ENCODE measurements at regions not wholly inside any gene's neighbourhood (a gene's known extent, or its start where the extent isn't known, plus 50 kb on each side); places are given as distances from the start of the nearest gene placed in this dataset.

DNA sequence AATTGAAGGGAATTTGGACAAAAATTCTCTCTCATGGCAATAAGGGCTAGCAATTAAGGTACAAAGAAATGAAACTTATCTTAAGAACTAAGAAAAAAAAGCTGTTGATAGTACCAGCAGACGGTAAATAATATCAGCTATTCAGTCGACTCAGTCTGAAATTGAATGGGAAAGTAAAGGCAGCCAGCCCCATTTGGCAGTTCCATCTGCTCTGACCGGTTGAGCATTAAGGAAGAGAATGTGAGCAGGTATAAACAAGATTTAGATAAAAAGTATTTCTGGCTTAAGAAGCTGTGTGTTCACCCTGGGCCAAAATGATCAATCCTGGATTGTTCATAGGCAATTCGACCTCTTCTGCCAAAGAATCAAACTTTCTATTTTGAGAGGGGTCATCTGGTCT, 154.6 kb upstream of the NPVF start:
- TF ChIP-seq, protein P1, sequence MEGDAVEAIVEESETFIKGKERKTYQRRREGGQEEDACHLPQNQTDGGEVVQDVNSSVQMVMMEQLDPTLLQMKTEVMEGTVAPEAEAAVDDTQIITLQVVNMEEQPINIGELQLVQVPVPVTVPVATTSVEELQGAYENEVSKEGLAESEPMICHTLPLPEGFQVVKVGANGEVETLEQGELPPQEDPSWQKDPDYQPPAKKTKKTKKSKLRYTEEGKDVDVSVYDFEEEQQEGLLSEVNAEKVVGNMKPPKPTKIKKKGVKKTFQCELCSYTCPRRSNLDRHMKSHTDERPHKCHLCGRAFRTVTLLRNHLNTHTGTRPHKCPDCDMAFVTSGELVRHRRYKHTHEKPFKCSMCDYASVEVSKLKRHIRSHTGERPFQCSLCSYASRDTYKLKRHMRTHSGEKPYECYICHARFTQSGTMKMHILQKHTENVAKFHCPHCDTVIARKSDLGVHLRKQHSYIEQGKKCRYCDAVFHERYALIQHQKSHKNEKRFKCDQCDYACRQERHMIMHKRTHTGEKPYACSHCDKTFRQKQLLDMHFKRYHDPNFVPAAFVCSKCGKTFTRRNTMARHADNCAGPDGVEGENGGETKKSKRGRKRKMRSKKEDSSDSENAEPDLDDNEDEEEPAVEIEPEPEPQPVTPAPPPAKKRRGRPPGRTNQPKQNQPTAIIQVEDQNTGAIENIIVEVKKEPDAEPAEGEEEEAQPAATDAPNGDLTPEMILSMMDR (IDR thresholded peaks at IDR 0.05; ENCODE audit: low read length, missing control alignments): no peak
- H3K4me3 ChIP-seq (replicated peaks; ENCODE audit: low read depth, low read length): no peak overlapping the region
- DNase-seq (ENCODE audit: low read depth): no peak

DNA sequence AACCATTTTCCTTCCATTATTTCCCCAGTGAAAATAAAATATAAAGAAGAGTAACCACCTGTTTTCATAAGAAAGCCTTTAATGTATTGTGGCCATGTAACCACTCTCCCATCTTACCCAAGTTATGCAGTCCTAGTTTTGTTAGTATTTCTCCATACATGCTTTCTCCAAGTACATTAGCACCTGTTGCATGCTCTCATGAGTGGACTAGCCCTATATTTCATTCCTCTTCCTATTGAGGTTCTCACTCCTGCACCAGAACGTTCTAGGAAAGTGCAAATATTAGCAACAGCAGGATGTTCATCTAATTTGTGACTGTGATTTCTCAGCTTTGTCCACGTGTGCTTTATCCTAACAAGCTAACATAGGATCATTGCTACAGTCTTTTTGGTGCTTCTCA, 155.1 kb upstream of the NPVF start:
- no peak for DNase-seq (ENCODE audit: low read depth)
- no peak overlapping the region for H3K4me3 ChIP-seq (replicated peaks; ENCODE audit: low read depth, low read length)
- TF ChIP-seq, protein P1 (IDR thresholded peaks at IDR 0.05; ENCODE audit: low read length, missing control alignments): no peak

DNA sequence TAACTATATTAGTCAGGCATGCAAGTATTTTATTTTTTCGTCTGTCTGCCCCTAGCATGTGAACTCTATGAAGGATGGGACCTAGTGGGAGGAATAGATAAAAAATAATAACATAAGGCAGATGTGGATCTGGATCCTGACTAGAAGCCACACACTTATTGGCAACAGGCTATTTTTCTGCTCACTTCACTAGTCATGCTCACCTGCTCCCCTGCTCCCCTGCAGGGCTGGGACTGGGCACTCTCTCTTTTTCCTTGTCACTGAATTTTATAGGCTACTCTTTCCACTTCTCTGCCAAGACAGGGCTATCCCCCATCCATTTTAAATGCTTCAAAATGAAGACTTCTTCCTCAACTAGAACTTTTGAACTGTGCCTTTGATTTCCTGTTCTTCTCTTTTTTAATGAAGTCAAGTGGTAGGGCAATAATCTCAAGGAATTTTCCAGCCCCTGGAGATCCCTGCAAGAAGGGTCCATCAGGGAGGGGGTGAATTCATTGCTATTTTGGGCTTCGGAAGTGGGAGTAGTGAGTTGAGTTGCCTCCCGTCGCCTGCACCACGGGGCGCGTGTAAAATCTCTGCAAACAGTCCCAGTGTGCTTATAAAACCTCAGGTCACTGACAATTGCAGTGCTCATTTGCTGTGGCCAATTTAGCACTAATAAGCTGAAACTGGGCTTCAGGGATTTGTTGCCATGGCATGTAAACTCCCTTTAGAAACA, 156.7 kb upstream of the NPVF start:
- H3K4me3 ChIP-seq (replicated peaks; ENCODE audit: low read depth, low read length): no peak overlapping the region
- DNase-seq (ENCODE audit: low read depth): no peak
- TF ChIP-seq, protein P1 (IDR thresholded peaks at IDR 0.05; ENCODE audit: low read length, missing control alignments): no peak

DNA sequence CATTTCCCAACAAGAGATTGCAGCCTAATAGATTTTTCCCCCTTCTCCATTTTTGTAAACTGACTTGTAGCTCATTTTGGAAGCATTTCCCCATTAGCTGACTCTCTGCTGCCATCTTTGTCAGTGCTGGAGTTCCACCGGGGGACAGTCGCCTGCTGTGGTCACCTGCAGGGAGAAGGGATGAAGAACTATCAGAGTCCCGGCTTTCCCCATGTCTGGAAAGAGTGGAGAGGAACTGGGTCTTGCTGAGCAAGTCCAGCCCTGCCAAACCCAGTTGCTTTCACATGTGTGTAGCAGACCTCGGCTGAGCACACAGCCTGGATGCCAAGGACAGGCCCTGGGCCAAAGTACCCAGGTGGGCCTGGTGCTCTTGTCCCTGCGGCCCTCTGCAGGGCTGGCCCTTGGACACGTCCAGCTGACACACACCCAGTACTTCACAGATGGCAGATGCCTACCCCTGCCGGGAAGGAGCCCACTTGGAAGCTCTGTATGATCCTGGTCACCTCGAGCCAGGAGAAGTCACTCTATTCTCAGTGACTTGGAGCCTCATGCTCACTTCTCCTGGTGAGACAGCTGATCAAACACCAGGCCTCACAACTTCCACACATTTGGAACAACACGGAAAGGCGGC, 157.3 kb upstream of the NPVF start:
- no peak for DNase-seq (ENCODE audit: low read depth)
- no peak overlapping the region for H3K4me3 ChIP-seq (replicated peaks; ENCODE audit: low read depth, low read length)
- TF ChIP-seq, protein P1 (IDR thresholded peaks at IDR 0.05; ENCODE audit: low read length, missing control alignments): no peak

DNA sequence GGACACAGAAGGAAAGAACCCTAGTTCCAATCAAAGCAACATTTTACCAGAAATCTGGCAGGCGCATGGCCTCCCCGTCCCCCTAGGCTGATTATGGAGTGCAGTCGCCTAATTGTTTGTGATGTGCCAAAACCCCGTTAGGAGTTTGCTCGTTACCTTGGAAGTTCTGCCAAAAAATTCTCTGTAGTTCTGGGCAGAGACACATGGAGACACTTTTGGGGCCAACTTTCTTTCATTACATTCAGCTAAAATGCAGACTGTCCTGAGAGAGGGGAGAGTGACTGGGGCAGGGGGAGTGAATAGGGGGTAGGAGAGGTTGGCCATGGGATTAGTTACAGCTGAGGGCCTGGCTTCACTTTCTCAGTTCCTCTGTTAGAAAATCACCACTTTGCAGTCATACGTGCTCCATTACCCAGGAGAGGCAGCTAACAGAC, 158.0 kb upstream of the NPVF start:
- no peak for DNase-seq (ENCODE audit: low read depth)
- H3K4me3 ChIP-seq (replicated peaks; ENCODE audit: low read depth, low read length): no peak overlapping the region
- TF ChIP-seq, protein P1 (IDR thresholded peaks at IDR 0.05; ENCODE audit: low read length, missing control alignments): no peak

DNA sequence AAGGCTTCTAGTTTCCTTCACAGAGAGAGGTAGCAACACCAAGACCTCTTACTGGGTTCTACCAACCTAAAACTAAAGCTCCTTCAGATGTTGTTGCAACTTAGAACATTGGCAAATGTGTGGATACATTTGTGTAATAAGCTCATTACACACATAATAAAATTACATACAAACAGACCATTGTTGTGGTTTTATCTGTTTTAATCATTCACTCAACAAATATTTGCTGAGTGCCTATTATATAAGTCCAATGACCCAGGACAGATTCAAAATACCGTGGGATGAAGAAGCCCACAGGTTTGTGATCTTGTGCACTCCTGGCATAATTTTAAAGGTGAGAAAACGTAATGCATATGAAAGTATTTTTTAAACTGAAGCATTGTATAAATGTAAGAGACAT, 160.4 kb upstream of the NPVF start:
- DNase-seq (ENCODE audit: low read depth): no peak
- TF ChIP-seq, protein P1 (IDR thresholded peaks at IDR 0.05; ENCODE audit: low read length, missing control alignments): no peak

More for the DNA sequence above, 160.4 kb upstream of the NPVF start:
- no peak overlapping the region for H3K4me3 ChIP-seq (replicated peaks; ENCODE audit: low read depth, low read length)
